Testis (tissue), 2 donors: ENCODE measurements at regions not wholly inside any gene's neighbourhood (a gene's known extent, or its start where the extent isn't known, plus 50 kb on each side); places are given as distances from the start of the nearest gene placed in this dataset.

Experiments
- DNase-seq: peaks from one replicate; pipeline ENCODE4 v3.0.0-alpha.2; 2019
- H3K27ac ChIP-seq, 2 donors: fragments of 200-600 bp; sonication (generic); one replicate each; pipeline ENCODE4 v1.5.1; 2019
- H3K27me3 ChIP-seq: fragments of 200-600 bp; sonication (generic); one replicate; pipeline ENCODE4 v1.5.1; 2019
- H3K36me3 ChIP-seq: fragments of 200-600 bp; sonication (generic); one replicate; pipeline ENCODE4 v1.5.1; 2017; ENCODE audit warnings: low read depth; ENCODE audit errors: missing control alignments
- H3K4me1 ChIP-seq: fragments of 200-600 bp; sonication (generic); one replicate; pipeline ENCODE4 v1.5.1; 2019
- H3K4me3 ChIP-seq, 2 donors: fragments of 200-600 bp; sonication (generic); one replicate each; pipeline ENCODE4 v1.5.1; 2017 to 2019
- H3K9me3 ChIP-seq: fragments of 200-600 bp; sonication (generic); one replicate; pipeline ENCODE4 v1.5.1; 2017
- CTCF ChIP-seq, 3 experiments: fragments of 450-650 bp in 2 of 3; fragments of 200-600 bp in 1 of 3; sonication (generic) in 1 of 3; IDR thresholded peaks; one replicate each; pipeline ENCODE4 v1.5.1; 2016 to 2019; ENCODE audit warnings: antibody characterized with exemption in 3 of 3, mild to moderate bottlenecking in 2 of 3, moderate library complexity in 1 of 3
- POLR2A ChIP-seq: fragments of 450-650 bp; IDR thresholded peaks from one replicate; pipeline ENCODE4 v1.6.1; 2017; ENCODE audit warnings: antibody characterized with exemption, mild to moderate bottlenecking, moderate library complexity
- WGBS, 2 donors: methylation state at CpG; one replicate each; pipeline ENCODE4 v1.1.5; 2018; 5-methylcytosine and 5-hydroxymethylcytosine counted together
- intact Hi-C: fragments of 100-400 bp; cut with DNase I; formaldehyde crosslinking; loops from one replicate; pipeline ENCODE4 v1.15.1; 2023; ENCODE audit warnings: low total_unique reads

DNA sequence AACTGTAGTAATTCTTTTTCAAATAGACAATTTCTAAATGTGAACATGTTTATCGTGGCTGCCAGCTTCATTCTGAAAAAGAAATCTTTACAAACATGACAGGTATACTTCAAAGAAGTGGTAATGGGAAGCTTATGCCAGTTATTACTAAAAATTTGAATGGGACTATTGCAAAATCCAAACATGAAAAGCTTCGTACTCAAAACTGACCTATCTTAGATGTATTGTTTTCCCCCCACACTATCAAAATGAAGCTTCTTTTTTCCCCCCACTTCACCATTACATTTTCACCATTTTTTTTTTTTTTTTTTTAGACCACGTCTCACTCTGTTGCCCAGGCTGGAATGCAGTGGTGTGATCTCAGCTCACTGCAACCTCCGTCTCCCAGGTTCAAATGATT, 50.4 kb upstream of the SERTAD2 start:
- intact Hi-C loops = no loop called here
- Histone ChIP-seq H3K36me3 (no peaks in the 10 kb centered on the region), H3K4me1 (no peaks in the 10 kb centered on the region), H3K27ac (no peak overlapping the region), H3K27me3 (no peaks in the 10 kb centered on the region), H3K9me3 (no peaks in the 10 kb centered on the region), H3K4me3 (no peak overlapping the region)
- WGBS, 2 donors = 90 to 98% methylated on average over 4 of the region's 4 CpGs
- TF ChIP-seq CTCF (IDR thresholded peaks at IDR 0.05) (no peak), POLR2A (no peak)
- DNase-seq = no peak

GRCh38 chr2:64704996-64705395, 51.3 kb upstream of the SERTAD2 start:
- Histone ChIP-seq H3K9me3 (no peaks in the 10 kb centered on the region), H3K27ac (no peak overlapping the region), H3K36me3 (no peaks in the 10 kb centered on the region), H3K27me3 (no peaks in the 10 kb centered on the region), H3K4me1 (no peaks in the 10 kb centered on the region), H3K4me3 (no peak overlapping the region)
- intact Hi-C loops = no loop called here
- 92% methylated on average over 1 of the region's 1 CpG for WGBS, 2 donors
- TF ChIP-seq POLR2A (no peak), CTCF (IDR thresholded peaks at IDR 0.05) (no peak)
- no peak for DNase-seq

- Histone ChIP-seq H3K27ac (no peak overlapping the region), H3K9me3 (no peaks in the 10 kb centered on the region), H3K4me3 (no peak overlapping the region), H3K27me3 (no peaks in the 10 kb centered on the region), H3K4me1 (no peaks in the 10 kb centered on the region), H3K36me3 (no peaks in the 10 kb centered on the region)
- intact Hi-C loops = no loop called here
- 89 to 94% methylated on average over 2 of the region's 2 CpGs for WGBS, 2 donors
- TF ChIP-seq POLR2A (no peak), CTCF (IDR thresholded peaks at IDR 0.05) (no peak)
- DNase-seq = no peak
These were observed 53.6 kb upstream of the SERTAD2 start for GRCh38 chr2:64707276-64707675.

DNA sequence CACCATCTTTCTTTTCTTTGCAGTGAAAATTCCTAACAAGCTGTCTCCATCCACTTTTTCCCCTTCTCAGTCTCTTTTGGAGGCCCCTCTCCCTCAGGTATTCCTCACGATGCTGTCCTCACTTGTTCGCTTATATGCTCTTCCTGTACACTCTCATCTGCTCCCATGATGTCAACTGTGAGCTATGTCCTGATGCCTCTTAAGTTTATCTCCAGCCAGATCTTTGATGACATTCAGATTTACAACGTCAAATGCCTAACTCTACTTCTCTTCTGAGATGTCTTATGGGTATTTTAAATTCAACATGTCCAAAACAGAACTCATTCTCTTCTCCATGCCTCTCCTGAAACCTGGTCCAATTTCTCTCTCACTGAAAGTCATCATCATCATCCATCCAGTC, 55.1 kb upstream of the SERTAD2 start:
- Histone ChIP-seq H3K4me3 (no peak overlapping the region), H3K27me3 (no peaks in the 10 kb centered on the region), H3K4me1 (no peaks in the 10 kb centered on the region), H3K27ac (no peak overlapping the region), H3K9me3 (no peaks in the 10 kb centered on the region), H3K36me3 (no peaks in the 10 kb centered on the region)
- WGBS, 2 donors = 89 to 90% methylated on average over 3 of the region's 3 CpGs
- TF ChIP-seq POLR2A (no peak), CTCF (IDR thresholded peaks at IDR 0.05) (no peak)
- intact Hi-C loops = no loop called here
- no peak for DNase-seq

- no peaks in the 10 kb centered on the region for H3K9me3 ChIP-seq
- no peaks in the 10 kb centered on the region for H3K36me3 ChIP-seq
- intact Hi-C loops = no loop called here
- H3K4me3 ChIP-seq = no peak overlapping the region
- WGBS, 2 donors = 67 to 81% methylated on average over 7 of the region's 7 CpGs
- H3K27ac ChIP-seq = no peak overlapping the region
- H3K27me3 ChIP-seq = no peaks in the 10 kb centered on the region
- DNase-seq = no peak
- no peaks in the 10 kb centered on the region for H3K4me1 ChIP-seq
- no peak for TF ChIP-seq CTCF (IDR thresholded peaks at IDR 0.05)
- TF ChIP-seq POLR2A = no peak
These were observed 57.6 kb upstream of the SERTAD2 start for GRCh38 chr2:64711252-64711800.
